HFF-Myc (cell line): ENCODE measurements at regions not wholly inside any gene's neighbourhood (a gene's known extent, or its start where the extent isn't known, plus 50 kb on each side); places are given as distances from the start of the nearest gene placed in this dataset.

Experiments used
- DNase-seq: peaks from one replicate; pipeline ENCODE4 v3.0.0-alpha.2; 2011; ENCODE audit warnings: low read depth; ENCODE audit errors: extremely low read depth
- H3K4me3 ChIP-seq: replicated peaks from 2 replicates; pipeline ENCODE4 v1.5.1; 2011; ENCODE audit warnings: low read depth, mild to moderate bottlenecking, control low read depth, low read length
- CTCF ChIP-seq: IDR thresholded peaks from 2 replicates; pipeline ENCODE4 v1.5.1; 2012; ENCODE audit warnings: mild to moderate bottlenecking, low read depth, low read length, control low read depth; ENCODE audit errors: missing control alignments

- TF ChIP-seq CTCF, result no peak
- no peak for DNase-seq
- no peak overlapping the region for H3K4me3 ChIP-seq
Observed at GRCh38 chr1:187454010-187454409, 625.3 kb downstream of the PLA2G4A start.

GRCh38 chr1:187456446-187456845, 627.7 kb downstream of the PLA2G4A start:
- TF ChIP-seq CTCF, result no peak
- H3K4me3 ChIP-seq, result no peak overlapping the region
- no peak for DNase-seq

- no peak overlapping the region for H3K4me3 ChIP-seq
- no peak for DNase-seq
- TF ChIP-seq CTCF, result no peak
Observed at GRCh38 chr1:187460093-187460492, 631.3 kb downstream of the PLA2G4A start.

- TF ChIP-seq CTCF, result no peak
- no peak overlapping the region for H3K4me3 ChIP-seq
- DNase-seq, result no peak
Observed at GRCh38 chr1:187464320-187464719, 635.6 kb downstream of the PLA2G4A start.

- DNase-seq, result no peak
- no peak for TF ChIP-seq CTCF
- no peak overlapping the region for H3K4me3 ChIP-seq
Observed at GRCh38 chr1:187465441-187465840, 636.7 kb downstream of the PLA2G4A start.

- TF ChIP-seq CTCF, result no peak
- DNase-seq, result no peak
- no peak overlapping the region for H3K4me3 ChIP-seq
Observed at GRCh38 chr1:187469836-187470235, 641.1 kb downstream of the PLA2G4A start.

GRCh38 chr1:187471555-187471954, 642.8 kb downstream of the PLA2G4A start:
- no peak for DNase-seq
- no peak overlapping the region for H3K4me3 ChIP-seq
- TF ChIP-seq CTCF, result no peak
